Fibroblast of lung (primary cell): ENCODE measurements at regions not wholly inside any gene's neighbourhood (a gene's known extent, or its start where the extent isn't known, plus 50 kb on each side); places are given as distances from the start of the nearest gene placed in this dataset.

ENCODE experiments used
- DNase-seq, 2 donors: peaks; one replicate each; pipeline versions ENCODE4 v3.0.0 to v3.0.0-alpha.2; 2010; ENCODE audit warnings: low read depth in 2 of 2
- H2AFZ ChIP-seq: 2 replicates; pipeline ENCODE4 v1.5.1; 2012; ENCODE audit warnings: low read length, control low read depth, inconsistent platforms
- H3K27ac ChIP-seq: 2 replicates; pipeline ENCODE4 v1.5.1; 2011; ENCODE audit warnings: low read length, control low read depth; ENCODE audit not compliant: insufficient read depth
- H3K27me3 ChIP-seq: 2 replicates; pipeline ENCODE4 v1.5.1; 2011; ENCODE audit warnings: mild to moderate bottlenecking, low read length; ENCODE audit not compliant: control insufficient read depth, insufficient read depth
- H3K36me3 ChIP-seq: 2 replicates; pipeline ENCODE4 v1.5.1; 2011; ENCODE audit warnings: low read length; ENCODE audit not compliant: control insufficient read depth, insufficient read depth
- H3K4me1 ChIP-seq: 2 replicates; pipeline ENCODE4 v1.5.1; 2011; ENCODE audit warnings: low read length; ENCODE audit not compliant: control insufficient read depth, insufficient read depth; ENCODE audit errors: extremely low read depth
- H3K4me2 ChIP-seq: 2 replicates; pipeline ENCODE4 v1.5.1; 2011; ENCODE audit warnings: low read length, control low read depth; ENCODE audit not compliant: insufficient read depth; ENCODE audit errors: extremely low read depth
- H3K4me3 ChIP-seq, 4 experiments: fragments of 200-600 bp in 1 of 4; sonication (generic) in 1 of 4; replicated peaks in 1 of 4; 2 replicates each; pipeline ENCODE4 v1.5.1; 2011 to 2016; ENCODE audit warnings: low read length in 4 of 4, low read depth in 3 of 4, mild to moderate bottlenecking in 3 of 4, control low read depth in 2 of 4, inconsistent platforms in 1 of 4, mixed read lengths in 1 of 4; ENCODE audit not compliant: insufficient read depth in 1 of 4; ENCODE audit errors: control extremely low read depth in 1 of 4
- H3K79me2 ChIP-seq: 2 replicates; pipeline ENCODE4 v1.5.1; 2012; ENCODE audit warnings: mild to moderate bottlenecking, low read length, inconsistent platforms; ENCODE audit not compliant: control insufficient read depth, insufficient read depth
- H3K9ac ChIP-seq: 2 replicates; pipeline ENCODE4 v1.5.1; 2011; ENCODE audit warnings: mild to moderate bottlenecking, low read length, control low read depth; ENCODE audit not compliant: insufficient read depth
- H3K9me3 ChIP-seq: 2 replicates; pipeline ENCODE4 v1.5.1; 2012; ENCODE audit warnings: low read depth, low read length; ENCODE audit not compliant: control insufficient read depth, insufficient read depth
- H4K20me1 ChIP-seq: 2 replicates; pipeline ENCODE4 v1.5.1; 2011; ENCODE audit warnings: low read length; ENCODE audit not compliant: control insufficient read depth, insufficient read depth; ENCODE audit errors: extremely low read depth
- EZH2 ChIP-seq: IDR thresholded peaks from 2 replicates; pipeline ENCODE4 v1.5.1; 2012; ENCODE audit warnings: low read length, control low read depth, mild to moderate bottlenecking; ENCODE audit errors: missing control alignments
- TF ChIP-seq, protein P1 (sequence below), 2 donors: IDR thresholded peaks in 1 of 2; conservative IDR thresholded peaks in 1 of 2; 1 replicate in 1 of 2; 2 replicates in 1 of 2; pipeline ENCODE4 v1.5.1; 2011 to 2012; ENCODE audit warnings: low read length in 2 of 2, control low read depth in 1 of 2, inconsistent platforms in 1 of 2, low read depth in 1 of 2, mild to moderate bottlenecking in 1 of 2

DNA sequence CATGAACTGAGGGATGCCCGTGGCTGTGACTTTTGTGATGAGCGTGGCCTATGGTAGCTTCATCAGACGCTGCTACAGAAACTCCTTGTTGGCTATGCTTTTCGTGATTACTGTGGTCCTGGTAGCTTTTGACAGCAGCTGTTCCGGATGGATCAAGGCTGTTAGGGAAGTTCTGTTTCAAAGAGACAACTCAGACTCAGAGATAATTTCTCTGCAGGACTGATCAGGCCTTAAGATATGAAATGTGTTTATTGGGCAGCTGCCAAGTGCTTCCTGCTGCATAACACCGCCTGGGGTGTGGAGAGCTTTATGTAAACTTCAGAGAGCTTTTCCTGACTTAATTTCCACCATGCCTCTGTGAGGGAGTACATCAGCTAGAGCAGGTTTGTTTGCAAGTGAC, 243.8 kb downstream of the TSN start:
- no peak overlapping the region for H2AFZ ChIP-seq
- H3K4me3 ChIP-seq, result no peak overlapping the region
- H3K9ac ChIP-seq, result no peak overlapping the region
- peaks cover 3% of the 10 kb centered on the region for H3K4me1 ChIP-seq
- peak; percentile 9 to 42 for DNase-seq
- TF ChIP-seq EZH2, result no peak
- TF ChIP-seq, protein P1, sequence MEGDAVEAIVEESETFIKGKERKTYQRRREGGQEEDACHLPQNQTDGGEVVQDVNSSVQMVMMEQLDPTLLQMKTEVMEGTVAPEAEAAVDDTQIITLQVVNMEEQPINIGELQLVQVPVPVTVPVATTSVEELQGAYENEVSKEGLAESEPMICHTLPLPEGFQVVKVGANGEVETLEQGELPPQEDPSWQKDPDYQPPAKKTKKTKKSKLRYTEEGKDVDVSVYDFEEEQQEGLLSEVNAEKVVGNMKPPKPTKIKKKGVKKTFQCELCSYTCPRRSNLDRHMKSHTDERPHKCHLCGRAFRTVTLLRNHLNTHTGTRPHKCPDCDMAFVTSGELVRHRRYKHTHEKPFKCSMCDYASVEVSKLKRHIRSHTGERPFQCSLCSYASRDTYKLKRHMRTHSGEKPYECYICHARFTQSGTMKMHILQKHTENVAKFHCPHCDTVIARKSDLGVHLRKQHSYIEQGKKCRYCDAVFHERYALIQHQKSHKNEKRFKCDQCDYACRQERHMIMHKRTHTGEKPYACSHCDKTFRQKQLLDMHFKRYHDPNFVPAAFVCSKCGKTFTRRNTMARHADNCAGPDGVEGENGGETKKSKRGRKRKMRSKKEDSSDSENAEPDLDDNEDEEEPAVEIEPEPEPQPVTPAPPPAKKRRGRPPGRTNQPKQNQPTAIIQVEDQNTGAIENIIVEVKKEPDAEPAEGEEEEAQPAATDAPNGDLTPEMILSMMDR (conservative IDR thresholded peaks at IDR 0.05 in 1 of 2, IDR thresholded peaks at IDR 0.05 in 1 of 2; ENCODE audit: low read depth in 1 of 2, low read length in 2 of 2), result no peak
- no peaks in the 10 kb centered on the region for H3K9me3 ChIP-seq
- no peak overlapping the region for H3K27ac ChIP-seq
- no peaks in the 10 kb centered on the region for H4K20me1 ChIP-seq
- no peaks in the 10 kb centered on the region for H3K36me3 ChIP-seq
- H3K79me2 ChIP-seq, result no peaks in the 10 kb centered on the region
- H3K27me3 ChIP-seq, result no peaks in the 10 kb centered on the region
- H3K4me2 ChIP-seq, result no peak overlapping the region

DNA sequence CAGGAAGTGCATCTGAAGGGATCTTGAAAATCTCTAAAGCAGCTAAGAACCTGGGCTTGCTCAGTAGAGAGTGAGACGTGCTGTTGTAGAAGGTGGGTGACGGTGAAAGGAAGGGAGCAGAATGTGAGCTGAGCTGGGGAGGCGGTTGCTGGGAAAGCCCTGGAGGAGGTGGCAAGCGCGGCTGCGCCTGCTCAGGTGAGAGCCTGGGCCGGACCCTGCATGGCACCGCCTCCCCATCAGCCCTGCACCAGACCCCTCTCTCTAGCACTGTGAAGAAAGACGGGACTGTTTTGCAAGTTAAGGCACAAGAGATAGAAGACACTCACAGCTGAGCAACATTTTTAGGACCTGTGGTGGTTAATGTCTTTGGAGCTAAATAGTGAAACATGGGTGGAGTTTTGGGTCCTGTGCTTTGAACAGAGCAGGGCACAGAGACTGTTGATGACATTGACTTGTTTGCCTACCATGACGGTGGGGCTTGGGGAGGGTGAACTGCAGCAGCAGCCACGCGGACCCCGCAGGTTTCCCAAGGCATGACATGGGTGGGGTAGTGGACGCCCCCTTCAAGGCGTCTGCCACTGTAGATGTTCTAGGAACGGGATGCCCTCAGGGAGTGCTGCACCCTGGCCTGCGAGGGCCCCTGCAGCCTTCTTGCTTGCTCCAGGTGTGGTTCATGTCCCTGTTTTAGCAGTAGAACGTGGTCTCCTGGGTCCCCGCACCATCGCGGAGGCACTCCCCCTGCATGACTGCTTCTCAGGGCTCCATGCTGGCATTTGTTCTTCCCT, 245.3 kb downstream of the TSN start:
- Histone ChIP-seq H3K79me2 (no peaks in the 10 kb centered on the region), H3K4me3 (no peak overlapping the region), H3K4me1 (peaks cover 3% of the 10 kb centered on the region), H3K36me3 (no peaks in the 10 kb centered on the region), H2AFZ (no peak overlapping the region), H3K4me2 (no peak overlapping the region), H3K9me3 (no peaks in the 10 kb centered on the region), H3K27ac (no peak overlapping the region), H3K27me3 (no peaks in the 10 kb centered on the region), H4K20me1 (no peaks in the 10 kb centered on the region), H3K9ac (no peak overlapping the region)
- no peak for DNase-seq
- TF ChIP-seq, protein P1 (conservative IDR thresholded peaks at IDR 0.05 in 1 of 2, IDR thresholded peaks at IDR 0.05 in 1 of 2; ENCODE audit: low read depth in 1 of 2, low read length in 2 of 2), result no peak
- no peak for TF ChIP-seq EZH2

DNA sequence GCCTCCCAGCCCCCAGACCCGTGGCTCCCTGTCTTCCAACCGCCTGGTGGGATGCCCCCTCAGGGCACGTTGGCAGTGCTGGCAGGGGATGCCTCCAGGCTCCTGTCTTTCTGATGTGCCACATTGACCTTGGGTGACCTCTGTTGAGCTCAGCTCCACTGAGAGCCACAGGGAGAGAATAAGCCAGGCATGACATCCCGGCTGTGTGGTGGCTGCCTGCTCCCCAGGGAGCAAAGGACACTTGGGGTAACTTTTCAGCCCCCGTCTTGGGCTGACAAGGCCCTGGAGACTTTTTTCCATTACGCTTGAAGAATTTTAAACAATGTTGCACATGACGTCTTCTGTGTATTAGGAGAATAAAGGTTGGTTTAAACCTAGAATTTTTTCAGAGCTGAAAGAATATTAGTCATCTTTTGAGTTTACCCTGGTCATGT, 246.0 kb downstream of the TSN start:
- H3K4me1 ChIP-seq, result peaks cover 3% of the 10 kb centered on the region
- no peaks in the 10 kb centered on the region for H3K9me3 ChIP-seq
- no peak for TF ChIP-seq EZH2
- TF ChIP-seq, protein P1 (conservative IDR thresholded peaks at IDR 0.05 in 1 of 2, IDR thresholded peaks at IDR 0.05 in 1 of 2; ENCODE audit: low read depth in 1 of 2, low read length in 2 of 2), result no peak
- H3K4me2 ChIP-seq, result no peak overlapping the region
- H3K27me3 ChIP-seq, result no peaks in the 10 kb centered on the region
- H3K79me2 ChIP-seq, result no peaks in the 10 kb centered on the region
- H3K4me3 ChIP-seq, result no peak overlapping the region
- no peak overlapping the region for H2AFZ ChIP-seq
- H3K27ac ChIP-seq, result no peak overlapping the region
- H3K36me3 ChIP-seq, result no peaks in the 10 kb centered on the region
- H4K20me1 ChIP-seq, result no peaks in the 10 kb centered on the region
- H3K9ac ChIP-seq, result no peak overlapping the region
- no peak for DNase-seq
